Loucy (cell line): ENCODE measurements at regions not wholly inside any gene's neighbourhood (a gene's known extent, or its start where the extent isn't known, plus 50 kb on each side); places are given as distances from the start of the nearest gene placed in this dataset.

ENCODE experiments used
- H2AFZ ChIP-seq: fragments of 200-600 bp; sonication (generic); 2 replicates; pipeline ENCODE4 v1.6.0; 2016; ENCODE audit warnings: antibody characterized with exemption, mild to moderate bottlenecking, low read length, moderate library complexity
- H3F3A ChIP-seq: fragments of 200-600 bp; 2 replicates; pipeline ENCODE4 v1.6.0; 2016; ENCODE audit warnings: antibody characterized with exemption, low read depth, mild to moderate bottlenecking
- H3K27me3 ChIP-seq: fragments of 200-600 bp; sonication (generic); 2 replicates; pipeline ENCODE4 v1.6.1; 2014; ENCODE audit warnings: low read length, mild to moderate bottlenecking; ENCODE audit not compliant: insufficient read depth, poor library complexity, severe bottlenecking
- H3K36me3 ChIP-seq: fragments of 200-600 bp; sonication (generic); 2 replicates; pipeline ENCODE4 v1.6.1; 2016; ENCODE audit warnings: low read length; ENCODE audit not compliant: insufficient read depth
- H3K4me1 ChIP-seq: fragments of 200-600 bp; sonication (generic); 2 replicates; pipeline ENCODE4 v1.5.1; 2014; ENCODE audit warnings: low read length, mild to moderate bottlenecking; ENCODE audit not compliant: insufficient read depth, poor library complexity, severe bottlenecking
- H3K4me2 ChIP-seq: fragments of 200-600 bp; sonication (generic); 2 replicates; pipeline ENCODE4 v1.6.0; 2014; ENCODE audit warnings: antibody characterized with exemption, low read length, low read depth, mild to moderate bottlenecking; ENCODE audit not compliant: poor library complexity, severe bottlenecking
- H3K4me3 ChIP-seq: fragments of 200-600 bp; sonication (generic); 2 replicates; pipeline ENCODE4 v1.5.1; 2014; ENCODE audit warnings: low read length, mild to moderate bottlenecking, mixed read lengths; ENCODE audit not compliant: poor library complexity, severe bottlenecking
- H3K79me2 ChIP-seq: fragments of 200-600 bp; sonication (generic); 2 replicates; pipeline ENCODE4 v1.6.1; 2014; ENCODE audit warnings: low read length; ENCODE audit not compliant: insufficient read depth
- H3K9ac ChIP-seq: fragments of 200-600 bp; sonication (generic); 2 replicates; pipeline ENCODE4 v1.6.0; 2014; ENCODE audit warnings: mild to moderate bottlenecking, low read depth, low read length, moderate library complexity; ENCODE audit not compliant: poor library complexity, severe bottlenecking
- H3K9me2 ChIP-seq: fragments of 200-600 bp; sonication (generic); replicated peaks from 2 replicates; pipeline ENCODE4 v1.6.1; 2016; ENCODE audit warnings: low read depth, low read length, mixed read lengths
- H3K9me3 ChIP-seq: fragments of 200-600 bp; sonication (generic); 2 replicates; pipeline ENCODE4 v1.6.1; 2014; ENCODE audit warnings: mild to moderate bottlenecking, antibody characterized with exemption, low read length, low read depth; ENCODE audit not compliant: insufficient read depth
- H4K20me1 ChIP-seq: fragments of 200-600 bp; sonication (generic); 2 replicates; pipeline ENCODE4 v1.6.0; 2014; ENCODE audit warnings: antibody characterized with exemption, low read length, mild to moderate bottlenecking; ENCODE audit not compliant: insufficient read depth, poor library complexity, severe bottlenecking
- CTCF ChIP-seq: fragments of 200-600 bp; sonication (generic); conservative IDR thresholded peaks from 2 replicates; pipeline ENCODE4 v1.5.1; 2014; ENCODE audit warnings: mild to moderate bottlenecking, antibody characterized with exemption, low read length
- EZH2phosphoT487 ChIP-seq: fragments of 200-600 bp; IDR thresholded peaks from 2 replicates; pipeline ENCODE4 v1.6.1; 2018; ENCODE audit warnings: antibody characterized with exemption, mild to moderate bottlenecking, moderate library complexity, borderline replicate concordance

GRCh38 chr14:45377166-45377565 is 124.2 kb upstream of the MIS18BP1 start:
- no peaks in the 10 kb centered on the region for H3K4me1 ChIP-seq
- H3F3A ChIP-seq = no peaks in the 10 kb centered on the region
- TF ChIP-seq EZH2phosphoT487 = no peak
- no peak for TF ChIP-seq CTCF
- H3K9me3 ChIP-seq = no peaks in the 10 kb centered on the region
- H2AFZ ChIP-seq = no peak overlapping the region
- no peaks in the 10 kb centered on the region for H3K27me3 ChIP-seq
- no peak overlapping the region for H3K4me2 ChIP-seq
- H4K20me1 ChIP-seq = no peaks in the 10 kb centered on the region
- H3K79me2 ChIP-seq = no peaks in the 10 kb centered on the region
- H3K9me2 ChIP-seq = no peaks in the 10 kb centered on the region
- no peak overlapping the region for H3K4me3 ChIP-seq
- no peaks in the 10 kb centered on the region for H3K36me3 ChIP-seq
- no peak overlapping the region for H3K9ac ChIP-seq

GRCh38 chr14:45373877-45374276 is 120.9 kb upstream of the MIS18BP1 start:
- Histone ChIP-seq H3K79me2 (no peaks in the 10 kb centered on the region), H3K4me2 (no peak overlapping the region), H3K9me2 (no peaks in the 10 kb centered on the region), H3K27me3 (no peaks in the 10 kb centered on the region), H3K4me1 (no peaks in the 10 kb centered on the region), H3K9me3 (no peaks in the 10 kb centered on the region), H3F3A (no peaks in the 10 kb centered on the region), H2AFZ (no peak overlapping the region), H3K4me3 (no peak overlapping the region), H3K36me3 (no peaks in the 10 kb centered on the region), H4K20me1 (no peaks in the 10 kb centered on the region), H3K9ac (no peak overlapping the region)
- no peak for TF ChIP-seq CTCF
- TF ChIP-seq EZH2phosphoT487 = no peak

GRCh38 chr14:45364565-45365156 is 111.7 kb upstream of the MIS18BP1 start:
- no peaks in the 10 kb centered on the region for H3K9me2 ChIP-seq
- no peaks in the 10 kb centered on the region for H3F3A ChIP-seq
- H3K9me3 ChIP-seq = no peaks in the 10 kb centered on the region
- TF ChIP-seq EZH2phosphoT487 = no peak
- TF ChIP-seq CTCF = no peak
- H3K79me2 ChIP-seq = no peaks in the 10 kb centered on the region
- no peaks in the 10 kb centered on the region for H3K27me3 ChIP-seq
- no peaks in the 10 kb centered on the region for H3K36me3 ChIP-seq
- H2AFZ ChIP-seq = no peak overlapping the region
- H3K9ac ChIP-seq = no peak overlapping the region
- H3K4me1 ChIP-seq = no peaks in the 10 kb centered on the region
- no peak overlapping the region for H3K4me3 ChIP-seq
- H3K4me2 ChIP-seq = no peak overlapping the region
- H4K20me1 ChIP-seq = no peaks in the 10 kb centered on the region
